ES-I3 (cell line): ENCODE measurements at regions not wholly inside any gene's neighbourhood (a gene's known extent, or its start where the extent isn't known, plus 50 kb on each side); places are given as distances from the start of the nearest gene placed in this dataset.

Experiments used
- H3K36me3 ChIP-seq: 2 replicates; pipeline ENCODE4 v1.6.1; 2013; ENCODE audit warnings: mild to moderate bottlenecking, low read length, control low read depth, moderate library complexity; ENCODE audit not compliant: insufficient read depth
- H3K4me1 ChIP-seq: 2 replicates; pipeline ENCODE4 v1.6.1; 2013; ENCODE audit warnings: mild to moderate bottlenecking, control low read depth, low read length; ENCODE audit not compliant: insufficient read depth
- H3K9ac ChIP-seq: 2 replicates; pipeline ENCODE4 v1.6.1; 2013; ENCODE audit warnings: low read depth, mild to moderate bottlenecking, low read length, moderate library complexity
- H3K9me3 ChIP-seq: 2 replicates; pipeline ENCODE4 v1.6.1; 2013; ENCODE audit warnings: mild to moderate bottlenecking, low read length, moderate library complexity; ENCODE audit not compliant: control insufficient read depth, insufficient read depth

- H3K4me1 ChIP-seq, result no peaks in the 10 kb centered on the region
- H3K36me3 ChIP-seq, result no peaks in the 10 kb centered on the region
- no peak overlapping the region for H3K9ac ChIP-seq
- H3K9me3 ChIP-seq, result no peaks in the 10 kb centered on the region
Observed at GRCh38 chr5:125560476-125561225, 814.2 kb upstream of the ZNF608 start.

DNA sequence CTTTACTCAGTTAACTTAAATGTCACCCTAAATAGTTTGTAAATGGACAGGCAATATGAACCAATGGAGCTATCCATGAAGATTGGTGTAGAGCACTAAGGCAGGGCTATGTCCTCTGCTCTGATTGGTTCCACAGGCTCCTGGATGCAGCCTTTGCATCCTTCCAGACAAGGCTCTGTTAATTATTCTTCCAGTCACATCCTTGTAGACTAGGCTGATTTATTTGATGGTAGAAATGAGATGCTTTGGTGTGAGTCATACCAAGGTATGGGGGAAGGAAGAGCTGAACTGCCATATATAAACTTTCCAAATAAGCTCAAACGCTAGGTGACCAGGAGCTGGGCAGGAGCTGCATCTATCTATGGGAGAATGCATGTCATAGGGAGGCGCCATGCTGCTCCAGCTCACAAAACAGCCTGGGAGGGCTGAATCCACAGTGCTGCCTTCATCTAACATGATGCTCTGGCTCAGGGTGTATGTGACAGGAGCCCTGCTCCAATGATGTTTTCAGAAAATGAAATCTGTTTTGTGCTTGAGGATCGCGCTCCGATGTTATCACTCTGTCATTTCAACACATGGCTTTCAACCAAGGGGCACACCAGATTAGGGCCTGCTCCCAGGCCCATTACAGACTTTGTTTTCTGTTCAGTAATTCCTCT is 818.0 kb upstream of the ZNF608 start:
- Histone ChIP-seq H3K36me3 (no peaks in the 10 kb centered on the region), H3K9ac (no peak overlapping the region), H3K9me3 (peaks cover 2% of the 10 kb centered on the region), H3K4me1 (no peaks in the 10 kb centered on the region)

- H3K36me3 ChIP-seq, result no peaks in the 10 kb centered on the region
- peaks cover 23% of the 10 kb centered on the region for H3K4me1 ChIP-seq
- no peaks in the 10 kb centered on the region for H3K9me3 ChIP-seq
- H3K9ac ChIP-seq, result no peak overlapping the region
Observed at GRCh38 chr5:125574491-125575044, 828.1 kb upstream of the ZNF608 start.

GRCh38 chr5:125575171-125575890 is 828.9 kb upstream of the ZNF608 start:
- Histone ChIP-seq H3K9me3 (no peaks in the 10 kb centered on the region), H3K9ac (no peak overlapping the region), H3K4me1 (peaks cover 23% of the 10 kb centered on the region), H3K36me3 (no peaks in the 10 kb centered on the region)

- H3K4me1 ChIP-seq, result peaks cover 23% of the 10 kb centered on the region
- H3K36me3 ChIP-seq, result no peaks in the 10 kb centered on the region
- no peaks in the 10 kb centered on the region; the same call in 1 of the 2 replicates for H3K9me3 ChIP-seq
- peak overlapping the region; percentile 26; the same call in 1 of the 2 replicates for H3K9ac ChIP-seq
Observed at GRCh38 chr5:125575891-125576505, 829.6 kb upstream of the ZNF608 start.

DNA sequence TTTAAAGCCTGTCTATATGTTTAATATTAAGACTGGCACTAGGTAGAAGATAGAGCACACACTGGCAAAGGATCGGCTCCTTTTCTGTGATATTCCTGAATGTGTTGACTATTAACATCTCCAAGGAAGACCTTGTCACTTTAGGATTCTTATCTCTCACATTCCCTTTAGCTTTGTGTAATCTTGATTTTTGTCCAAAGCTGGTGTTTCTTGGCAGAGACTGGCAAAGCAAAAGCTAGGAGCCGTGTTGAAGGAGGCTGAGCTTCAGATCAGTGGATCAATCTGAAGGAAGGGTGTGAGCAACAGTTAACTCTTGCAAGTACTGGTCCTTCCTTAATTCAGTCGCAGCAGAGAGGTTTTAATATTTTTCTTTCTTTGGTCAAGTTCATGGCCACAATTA is 830.4 kb upstream of the ZNF608 start:
- peaks cover 23% of the 10 kb centered on the region for H3K4me1 ChIP-seq
- H3K36me3 ChIP-seq, result no peaks in the 10 kb centered on the region
- H3K9ac ChIP-seq, result no peak overlapping the region
- H3K9me3 ChIP-seq, result no peaks in the 10 kb centered on the region; the same call in 1 of the 2 replicates

DNA sequence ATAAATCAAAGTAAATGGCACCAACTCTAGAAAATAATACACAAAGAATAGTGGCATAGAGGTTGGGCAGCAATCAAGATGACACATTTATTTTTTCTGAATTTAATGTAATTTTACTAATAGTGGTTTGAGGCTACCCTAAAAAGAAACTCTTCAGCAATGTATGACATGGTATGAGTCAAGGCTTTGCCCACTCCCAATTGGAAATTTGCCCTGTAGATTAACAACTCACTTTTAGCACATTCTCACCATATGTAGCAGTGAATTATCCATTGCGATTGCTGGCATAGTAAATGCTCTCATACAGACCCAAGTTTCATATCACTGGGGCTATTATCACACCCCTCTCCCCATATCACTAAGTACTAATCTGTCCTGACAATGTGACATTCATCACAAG is 832.1 kb upstream of the ZNF608 start:
- Histone ChIP-seq H3K9ac (no peak overlapping the region), H3K9me3 (no peaks in the 10 kb centered on the region; the same call in 1 of the 2 replicates), H3K36me3 (no peaks in the 10 kb centered on the region), H3K4me1 (peaks cover 23% of the 10 kb centered on the region)

GRCh38 chr5:125579182-125579581 is 832.7 kb upstream of the ZNF608 start:
- H3K36me3 ChIP-seq, result no peaks in the 10 kb centered on the region
- H3K4me1 ChIP-seq, result peaks cover 23% of the 10 kb centered on the region
- no peak overlapping the region for H3K9ac ChIP-seq
- no peaks in the 10 kb centered on the region; the same call in 1 of the 2 replicates for H3K9me3 ChIP-seq

- H3K9ac ChIP-seq, result no peak overlapping the region
- no peaks in the 10 kb centered on the region; the same call in 1 of the 2 replicates for H3K9me3 ChIP-seq
- no peaks in the 10 kb centered on the region for H3K36me3 ChIP-seq
- H3K4me1 ChIP-seq, result peaks cover 4% of the 10 kb centered on the region
Observed at GRCh38 chr5:125581311-125581710, 834.9 kb upstream of the ZNF608 start.

DNA sequence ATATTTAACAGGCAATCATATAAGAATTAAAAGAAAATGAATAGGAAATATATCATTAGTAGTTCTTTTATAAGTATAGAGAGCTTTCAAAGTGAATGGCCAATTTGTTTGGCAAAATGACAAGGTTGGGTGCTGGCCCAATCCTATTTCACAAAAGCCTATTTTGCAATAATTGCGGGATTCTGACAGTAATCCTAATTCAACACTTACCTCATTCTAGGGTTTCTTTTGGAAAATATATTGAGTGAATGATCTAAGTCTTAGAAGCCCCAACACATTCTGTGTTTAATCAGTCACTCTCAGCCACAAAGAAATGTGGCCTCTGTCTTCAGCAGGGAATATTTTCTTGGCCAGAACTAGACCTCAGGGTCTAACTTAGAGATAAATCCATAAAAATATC is 835.9 kb upstream of the ZNF608 start:
- Histone ChIP-seq H3K4me1 (no peaks in the 10 kb centered on the region; the same call in 1 of the 2 replicates), H3K9me3 (no peaks in the 10 kb centered on the region; the same call in 1 of the 2 replicates), H3K9ac (no peak overlapping the region), H3K36me3 (no peaks in the 10 kb centered on the region)

DNA sequence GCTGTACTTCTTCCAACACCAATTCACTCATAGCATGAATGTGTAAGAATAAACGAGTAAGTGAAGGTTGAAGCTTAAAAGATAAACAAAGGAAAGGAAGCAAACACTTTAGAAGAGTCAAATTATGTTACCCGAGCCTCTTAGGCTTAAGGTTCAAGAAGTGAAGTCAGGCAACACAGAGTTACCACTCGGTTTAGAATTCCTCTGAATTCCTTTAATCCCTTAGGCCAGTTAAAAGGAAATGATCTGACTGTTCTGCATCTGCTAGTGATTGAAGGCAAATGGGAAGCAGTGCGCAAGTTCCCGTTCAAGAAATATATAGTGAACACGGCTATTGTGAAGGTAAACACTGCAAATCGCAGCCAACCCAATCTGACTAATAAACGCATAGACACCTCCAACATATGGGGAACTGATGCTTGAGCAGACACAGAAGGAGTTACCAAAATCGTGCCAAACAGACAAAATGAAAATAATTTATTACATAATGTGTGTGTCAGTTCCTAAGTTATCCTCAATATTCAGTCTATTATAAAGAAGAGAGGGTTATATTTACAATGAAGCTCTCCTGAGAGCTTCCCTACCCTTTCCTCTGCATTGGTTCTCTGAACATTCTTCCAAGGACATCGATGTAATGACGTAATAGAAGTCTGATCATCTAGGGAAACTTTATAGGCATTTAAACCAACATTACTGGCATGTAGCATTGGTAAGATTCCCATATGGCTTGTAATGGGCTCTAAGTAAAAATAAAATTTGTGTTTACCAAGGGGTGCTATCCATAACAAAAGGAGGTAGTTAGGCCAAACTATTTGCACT is 837.1 kb upstream of the ZNF608 start:
- Histone ChIP-seq H3K9me3 (no peaks in the 10 kb centered on the region; the same call in 1 of the 2 replicates), H3K36me3 (no peaks in the 10 kb centered on the region), H3K9ac (no peak overlapping the region), H3K4me1 (no peaks in the 10 kb centered on the region; the same call in 1 of the 2 replicates)

DNA sequence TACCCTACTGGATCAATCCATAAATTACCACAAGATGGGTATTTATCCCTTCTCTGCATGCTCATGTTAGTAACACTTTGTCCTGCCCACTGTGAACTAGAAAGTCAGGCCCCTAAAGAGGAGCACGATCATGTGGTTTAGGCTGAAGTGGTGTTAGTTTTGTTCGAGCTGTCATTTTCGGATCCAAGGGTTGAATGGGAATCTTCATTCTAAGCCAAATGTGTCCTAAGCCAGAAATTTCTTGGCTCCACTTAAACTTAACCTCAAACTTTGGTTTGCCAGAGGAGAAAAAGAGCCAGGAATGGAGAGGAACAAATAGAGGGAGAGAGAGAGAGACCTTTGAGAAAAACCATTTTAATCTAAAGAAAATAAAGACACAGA is 837.7 kb upstream of the ZNF608 start:
- Histone ChIP-seq H3K9me3 (no peaks in the 10 kb centered on the region; the same call in 1 of the 2 replicates), H3K4me1 (no peaks in the 10 kb centered on the region; the same call in 1 of the 2 replicates), H3K9ac (no peak overlapping the region), H3K36me3 (no peaks in the 10 kb centered on the region; the same call in 1 of the 2 replicates)

- H3K9me3 ChIP-seq, result no peaks in the 10 kb centered on the region
- no peaks in the 10 kb centered on the region; the same call in 1 of the 2 replicates for H3K36me3 ChIP-seq
- H3K9ac ChIP-seq, result no peak overlapping the region
- no peaks in the 10 kb centered on the region; the same call in 1 of the 2 replicates for H3K4me1 ChIP-seq
Observed at GRCh38 chr5:125587631-125588030, 835.6 kb upstream of the GRAMD2B start.
